ENCODE measurements at regions not wholly inside any gene's neighbourhood (a gene's known extent, or its start where the extent isn't known, plus 50 kb on each side); places are given as distances from the start of the nearest gene placed in this dataset.

- DNase-seq (ENCODE audit: low read depth) = no peak
- no peak overlapping the region for H3K4me3 ChIP-seq (ENCODE audit: low read depth, low read length)
- in situ Hi-C loops (cut with HindIII; ENCODE audit: low sequenced_read_pairs) = no loop called here
- TF ChIP-seq CTCF (IDR thresholded peaks at IDR 0.05; ENCODE audit: low read depth, low read length, missing control alignments) = no peak
Observed at GRCh38 chr13:108104736-108105135, 110.6 kb downstream of the LIG4 start.

GRCh38 chr13:108102771-108103170, 112.6 kb downstream of the LIG4 start:
- no peak for DNase-seq (ENCODE audit: low read depth)
- in situ Hi-C loops (cut with HindIII; ENCODE audit: low sequenced_read_pairs) = no loop called here
- no peak overlapping the region for H3K4me3 ChIP-seq (ENCODE audit: low read depth, low read length)

GRCh38 chr13:108096301-108096915, 118.9 kb downstream of the LIG4 start:
- H3K4me3 ChIP-seq (ENCODE audit: low read depth, low read length) = no peak overlapping the region
- no peak for DNase-seq (ENCODE audit: low read depth)
- no peak for TF ChIP-seq CTCF (IDR thresholded peaks at IDR 0.05; ENCODE audit: low read depth, low read length, missing control alignments)
- in situ Hi-C loops (cut with HindIII; ENCODE audit: low sequenced_read_pairs) = no loop called here

More at GRCh38 chr13:108102771-108103170, 112.6 kb downstream of the LIG4 start:
- no peak for TF ChIP-seq CTCF (IDR thresholded peaks at IDR 0.05; ENCODE audit: low read depth, low read length, missing control alignments)

- H3K4me3 ChIP-seq (ENCODE audit: low read depth, low read length) = no peak overlapping the region
- no peak for DNase-seq (ENCODE audit: low read depth)
- in situ Hi-C loops (cut with HindIII; ENCODE audit: low sequenced_read_pairs) = no loop called here
- TF ChIP-seq CTCF (IDR thresholded peaks at IDR 0.05; ENCODE audit: low read depth, low read length, missing control alignments) = no peak
Observed at GRCh38 chr13:108095036-108095435, 120.3 kb downstream of the LIG4 start.

- no peak for TF ChIP-seq CTCF (IDR thresholded peaks at IDR 0.05; ENCODE audit: low read depth, low read length, missing control alignments)
- in situ Hi-C loops (cut with HindIII; ENCODE audit: low sequenced_read_pairs) = no loop called here
- no peak overlapping the region for H3K4me3 ChIP-seq (ENCODE audit: low read depth, low read length)
- no peak for DNase-seq (ENCODE audit: low read depth)
Observed at GRCh38 chr13:108093616-108094015, 121.7 kb downstream of the LIG4 start.

GRCh38 chr13:108087810-108088209, 127.5 kb downstream of the LIG4 start:
- DNase-seq (ENCODE audit: low read depth) = no peak
- in situ Hi-C loops (cut with HindIII; ENCODE audit: low sequenced_read_pairs) = no loop called here
- no peak overlapping the region for H3K4me3 ChIP-seq (ENCODE audit: low read depth, low read length)
- no peak for TF ChIP-seq CTCF (IDR thresholded peaks at IDR 0.05; ENCODE audit: low read depth, low read length, missing control alignments)

All from astrocyte of the cerebellum (primary cell).